LHCN-M2 (cell line): ENCODE measurements at regions not wholly inside any gene's neighbourhood (a gene's known extent, or its start where the extent isn't known, plus 50 kb on each side); places are given as distances from the start of the nearest gene placed in this dataset.

ENCODE experiments used
- DNase-seq: peaks from one replicate; pipeline ENCODE4 v3.0.0-alpha.2; 2012; ENCODE audit warnings: low read depth

- no peak for DNase-seq
Observed at GRCh38 chr4:1499465-1499864, 93.2 kb upstream of the NKX1-1 start.

GRCh38 chr4:1497189-1497801 is 91.1 kb upstream of the NKX1-1 start:
- DNase-seq, result no peak

- no peak for DNase-seq
Observed at GRCh38 chr4:1496116-1496642, 89.9 kb upstream of the NKX1-1 start.

- DNase-seq, result no peak
Observed at GRCh38 chr4:1495416-1496115, 89.3 kb upstream of the NKX1-1 start.

GRCh38 chr4:1494416-1495315 is 88.4 kb upstream of the NKX1-1 start:
- DNase-seq, result no peak

GRCh38 chr4:1493540-1494287 is 87.5 kb upstream of the NKX1-1 start:
- DNase-seq, result no peak

GRCh38 chr4:1492651-1493539 is 86.7 kb upstream of the NKX1-1 start:
- DNase-seq, result peak; percentile 40

GRCh38 chr4:1492142-1492457 is 85.9 kb upstream of the NKX1-1 start:
- no peak for DNase-seq

- DNase-seq, result no peak
Observed at GRCh38 chr4:1491328-1492141, 85.3 kb upstream of the NKX1-1 start.

GRCh38 chr4:1490654-1491327 is 84.5 kb upstream of the NKX1-1 start:
- no peak for DNase-seq

- DNase-seq, result no peak
Observed at GRCh38 chr4:1490011-1490653, 83.9 kb upstream of the NKX1-1 start.

GRCh38 chr4:1489639-1489995 is 83.4 kb upstream of the NKX1-1 start:
- no peak for DNase-seq

GRCh38 chr4:1488831-1489638 is 82.8 kb upstream of the NKX1-1 start:
- no peak for DNase-seq

- DNase-seq, result no peak
Observed at GRCh38 chr4:1488357-1488756, 82.1 kb upstream of the NKX1-1 start.

GRCh38 chr4:1487761-1488160 is 81.5 kb upstream of the NKX1-1 start:
- no peak for DNase-seq

- DNase-seq, result no peak
Observed at GRCh38 chr4:1487106-1487505, 80.9 kb upstream of the NKX1-1 start.

GRCh38 chr4:1485280-1485679 is 79.0 kb upstream of the NKX1-1 start:
- no peak for DNase-seq

GRCh38 chr4:1480720-1481119 is 74.5 kb upstream of the NKX1-1 start:
- DNase-seq, result no peak
